DMS53 (cell line): ENCODE measurements at regions not wholly inside any gene's neighbourhood (a gene's known extent, or its start where the extent isn't known, plus 50 kb on each side); places are given as distances from the start of the nearest gene placed in this dataset.
"Not testable (repeated sequence)": the region's sequence is repeated elsewhere in the genome, so short reads cannot be mapped to it uniquely, and the experiment has no call there.

Experiments
- DNase-seq: peaks from one replicate; lab custom pipeline; 2025; lab: John Stamatoyannopoulos, UW

DNA sequence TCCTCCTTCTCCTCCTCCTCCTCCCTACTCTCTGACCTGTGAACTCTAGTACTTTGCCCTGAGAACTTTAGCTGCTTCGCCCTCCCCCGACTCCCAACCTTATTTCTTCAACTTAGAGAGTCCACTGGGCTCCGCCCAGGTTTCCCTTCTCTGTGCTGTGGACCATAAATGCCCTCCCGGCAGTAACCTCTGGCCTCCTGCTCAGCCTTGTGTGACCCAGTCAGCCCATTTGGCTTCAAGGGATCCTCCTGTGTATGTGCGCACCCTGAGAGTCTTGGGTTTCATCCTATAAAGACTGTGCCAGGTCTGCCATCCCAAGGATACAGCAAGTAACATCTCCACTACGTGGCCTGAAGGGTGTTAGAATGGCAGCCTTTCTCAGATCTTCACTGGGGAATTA is 275.6 kb upstream of the C16orf82 start:
- no peak for DNase-seq

DNA sequence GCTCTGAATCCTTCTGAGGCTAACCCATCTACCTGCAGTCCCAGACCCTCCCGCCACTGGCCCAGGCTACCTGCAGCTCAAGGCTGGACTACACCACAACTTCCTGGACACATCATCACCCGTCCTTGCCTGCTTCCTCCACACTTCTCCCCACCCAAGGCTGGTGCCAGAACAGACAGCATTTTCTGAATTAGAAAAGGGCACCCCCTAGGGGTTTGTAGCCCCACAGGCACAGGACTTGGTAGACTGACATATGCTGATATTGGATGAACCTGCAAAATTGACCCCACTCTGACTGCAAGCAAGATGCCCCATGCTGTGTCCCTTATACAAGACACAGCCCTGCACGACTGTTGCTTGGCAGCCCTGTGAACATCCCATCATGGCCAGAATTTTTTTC is 271.5 kb upstream of the C16orf82 start:
- no peak for DNase-seq

GRCh38 chr16:26801628-26802027 is 265.1 kb upstream of the C16orf82 start:
- DNase-seq: no peak

GRCh38 chr16:26802440-26802839 is 264.3 kb upstream of the C16orf82 start:
- DNase-seq: no peak

DNA sequence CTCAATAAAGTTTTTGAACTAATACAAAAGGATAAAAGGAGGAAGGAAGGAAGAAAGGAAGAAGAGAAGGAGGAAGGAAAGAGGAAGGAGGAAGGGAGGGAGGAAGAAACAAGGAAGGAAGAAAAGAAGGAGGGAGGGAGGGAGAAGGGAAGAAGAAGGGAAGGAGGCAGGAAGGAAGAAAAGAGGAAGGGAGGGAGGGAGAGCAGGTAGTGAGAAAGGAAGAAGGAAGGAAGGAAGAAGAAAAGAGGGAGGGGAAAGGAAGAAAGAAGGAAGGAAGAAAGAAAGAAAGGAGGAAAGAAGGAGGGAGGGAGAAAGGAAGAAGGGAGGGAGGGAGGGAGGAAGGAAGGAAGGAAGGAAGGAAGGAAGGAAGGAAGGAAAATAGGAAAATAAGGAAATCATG is 263.8 kb upstream of the C16orf82 start:
- DNase-seq: no peak

- DNase-seq: no peak
These were observed 260.1 kb upstream of the C16orf82 start for GRCh38 chr16:26806657-26807056.

GRCh38 chr16:26809461-26809860 is 257.3 kb upstream of the C16orf82 start:
- no peak for DNase-seq

- no peak for DNase-seq
These were observed 250.5 kb upstream of the C16orf82 start for GRCh38 chr16:26816266-26816665.

DNA sequence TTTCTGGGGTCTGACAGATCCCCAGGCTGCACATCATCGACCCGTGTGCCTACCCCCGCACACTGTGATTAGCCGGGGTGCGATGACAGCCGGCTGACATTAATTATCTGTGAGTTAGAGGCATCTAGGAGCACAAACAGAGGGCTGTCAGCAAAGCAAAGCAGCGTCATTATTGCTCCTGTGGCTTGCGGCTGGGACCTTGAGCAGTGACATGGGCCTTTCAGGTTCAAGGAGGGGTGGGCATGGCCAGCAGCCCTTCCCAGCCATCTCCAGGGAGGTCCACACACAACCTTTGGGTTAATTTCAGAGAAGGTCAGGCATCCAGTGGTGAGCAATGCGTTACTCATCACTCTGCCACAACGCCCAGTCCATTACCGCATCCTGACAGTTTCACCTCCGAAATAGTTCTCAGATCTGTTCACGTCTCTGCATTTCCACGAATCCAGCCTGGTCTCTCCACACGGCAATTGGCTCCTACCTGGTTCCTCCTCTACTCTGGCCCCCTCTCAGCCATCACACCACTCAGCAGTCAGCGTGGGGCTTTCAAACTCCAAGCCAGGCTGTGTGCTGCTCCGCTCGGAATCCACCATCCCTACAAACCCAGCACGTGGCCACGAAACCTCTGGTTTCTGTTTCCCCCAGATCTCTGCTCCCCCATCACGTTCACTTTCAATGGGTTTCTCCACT is 249.7 kb upstream of the C16orf82 start:
- DNase-seq: no peak

GRCh38 chr16:26818393-26818792 is 248.3 kb upstream of the C16orf82 start:
- no peak for DNase-seq

DNA sequence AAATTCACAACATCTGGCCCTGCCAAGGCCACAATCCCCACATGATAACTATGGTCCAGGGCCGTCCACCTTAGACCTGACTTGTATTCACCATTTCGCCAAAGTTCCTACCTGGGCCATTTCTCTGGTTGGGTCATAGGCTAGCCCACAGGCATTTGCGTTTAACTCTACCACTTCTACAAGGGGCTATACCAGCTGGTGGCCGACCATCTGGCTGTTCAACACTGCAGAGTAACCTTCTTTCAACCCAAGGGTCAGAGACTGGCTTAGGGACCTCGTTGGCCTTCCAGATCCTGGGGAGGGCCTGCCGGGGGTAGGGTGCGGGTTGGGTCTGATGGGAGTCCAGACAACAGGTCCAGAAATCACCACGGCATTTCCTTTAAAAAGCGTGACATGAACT is 242.3 kb upstream of the C16orf82 start:
- DNase-seq: no peak

- no peak for DNase-seq
These were observed 240.2 kb upstream of the C16orf82 start for GRCh38 chr16:26826500-26826899.

- no peak for DNase-seq
These were observed 239.3 kb upstream of the C16orf82 start for GRCh38 chr16:26827386-26827785.

DNA sequence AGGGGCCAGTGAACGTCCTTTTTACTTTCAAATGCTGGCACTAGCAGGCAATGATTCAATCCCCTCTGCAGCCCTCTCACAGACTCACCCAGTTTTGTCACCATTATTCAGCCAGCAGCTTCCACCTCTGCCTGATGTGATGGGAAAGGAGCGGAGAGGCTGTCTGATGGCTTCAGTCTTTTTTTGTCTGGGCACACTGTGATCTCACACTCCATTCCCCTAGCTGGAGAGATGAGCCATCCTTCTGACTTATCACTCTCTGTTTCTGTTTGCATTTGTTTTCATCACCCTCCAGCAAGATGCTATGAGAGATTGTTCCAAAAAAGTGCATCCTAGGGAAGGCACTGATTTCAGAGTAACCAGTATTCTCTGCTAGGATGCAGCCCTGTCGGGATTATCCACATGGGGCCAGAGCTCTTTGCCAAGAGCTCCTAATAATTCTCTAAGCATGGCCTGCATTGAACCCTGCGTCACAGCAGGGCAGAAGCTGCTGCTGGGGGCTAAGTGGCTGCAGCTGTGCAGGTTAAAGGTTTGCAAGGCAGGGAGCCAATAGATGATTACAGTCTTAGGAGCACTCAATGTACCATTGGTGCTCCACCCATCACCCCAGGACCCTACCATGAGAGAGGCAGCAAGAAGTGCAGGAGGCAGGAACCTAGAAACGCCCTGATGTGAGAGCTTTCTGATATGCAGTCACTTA is 236.1 kb upstream of the C16orf82 start:
- DNase-seq: no peak

DNA sequence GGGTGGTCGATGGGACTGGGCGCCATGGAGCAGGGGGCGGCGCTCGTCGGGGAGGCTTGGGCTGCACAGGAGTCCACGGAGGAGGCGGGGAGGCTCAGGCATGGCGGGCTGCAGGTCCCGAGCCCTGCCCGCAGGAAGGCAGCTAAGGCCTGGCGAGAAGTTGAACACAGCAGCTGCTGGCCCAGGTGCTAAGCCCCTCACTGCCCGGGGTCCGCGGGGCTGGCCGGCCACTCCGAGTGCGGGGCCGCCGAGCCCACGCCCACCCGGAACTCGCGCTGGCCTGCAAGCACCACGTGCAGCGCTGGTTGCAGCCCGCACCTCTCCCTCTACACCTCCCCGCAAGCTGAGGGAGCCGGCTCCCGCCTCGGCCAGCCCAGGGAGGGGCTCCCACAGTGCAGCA is 230.6 kb upstream of the C16orf82 start:
- DNase-seq: not testable (repeated sequence)

GRCh38 chr16:26838931-26839330 is 227.8 kb upstream of the C16orf82 start:
- DNase-seq: no peak

GRCh38 chr16:26840691-26841090 is 226.0 kb upstream of the C16orf82 start:
- DNase-seq: no peak

GRCh38 chr16:26856271-26856670 is 210.5 kb upstream of the C16orf82 start:
- DNase-seq: no peak

GRCh38 chr16:26856791-26857190 is 209.9 kb upstream of the C16orf82 start:
- no peak for DNase-seq

- DNase-seq: no peak
These were observed 209.4 kb upstream of the C16orf82 start for GRCh38 chr16:26857371-26857770.

DNA sequence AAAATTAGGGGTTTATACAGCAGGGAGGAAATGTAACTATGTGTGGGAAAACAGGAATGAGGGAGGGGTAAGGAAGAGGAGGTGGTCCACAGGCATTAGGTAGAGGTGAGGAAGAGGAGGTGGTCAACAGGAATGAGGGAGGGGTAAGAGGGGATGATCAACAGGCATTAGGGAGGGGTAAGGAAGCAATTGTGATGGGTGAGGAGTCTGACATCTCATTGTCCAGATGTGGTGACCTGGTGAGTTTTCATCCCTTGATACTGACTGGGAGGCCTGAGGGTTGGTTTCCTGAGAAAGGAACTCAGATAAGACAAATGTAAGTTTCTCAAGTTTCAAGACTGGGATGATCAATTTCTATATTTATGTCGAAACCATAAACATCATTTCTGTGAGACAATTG is 206.2 kb upstream of the C16orf82 start:
- DNase-seq: no peak

GRCh38 chr16:26863931-26864330 is 202.8 kb upstream of the C16orf82 start:
- DNase-seq: no peak

- not testable (repeated sequence) for DNase-seq
These were observed 192.4 kb upstream of the C16orf82 start for GRCh38 chr16:26874318-26874717.

DNA sequence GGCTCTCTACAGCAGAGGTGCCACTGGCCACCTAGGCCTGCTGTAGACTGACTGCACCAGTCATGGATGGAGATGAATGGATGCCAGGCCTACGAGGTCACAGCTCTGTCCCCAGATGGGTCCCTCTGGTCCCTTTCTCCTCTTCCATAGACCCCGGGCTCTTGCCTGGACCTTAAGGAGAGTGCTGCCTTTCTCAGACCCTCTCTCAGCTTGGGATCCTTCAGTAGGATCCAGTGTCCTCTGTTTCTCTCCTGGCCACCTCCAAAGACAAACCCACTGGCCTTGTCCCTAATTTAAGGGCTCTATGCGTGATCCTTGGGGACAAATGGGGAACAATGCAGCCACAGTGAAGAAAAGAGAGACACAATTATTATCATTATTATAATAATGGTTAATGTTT is 189.3 kb upstream of the C16orf82 start:
- DNase-seq: no peak
